PC-3 (cell line): ENCODE measurements at regions not wholly inside any gene's neighbourhood (a gene's known extent, or its start where the extent isn't known, plus 50 kb on each side); places are given as distances from the start of the nearest gene placed in this dataset.

Experiments used
- CTCF ChIP-seq: fragments of 300-600 bp; sonication (generic); conservative IDR thresholded peaks from 2 replicates; pipeline ENCODE4 v1.5.1; 2017; ENCODE audit warnings: antibody characterized with exemption, low read depth, mild to moderate bottlenecking, low read length
- EZH2 ChIP-seq: fragments of 300-600 bp; sonication (generic); IDR thresholded peaks from one replicate; pipeline ENCODE4 v1.6.1; 2017; ENCODE audit warnings: antibody characterized with exemption, mild to moderate bottlenecking, low read length; ENCODE audit not compliant: unreplicated experiment
- EZH2phosphoT487 ChIP-seq: fragments of 300-600 bp; sonication (generic); IDR thresholded peaks from 2 replicates; pipeline ENCODE4 v1.6.1; 2018; ENCODE audit warnings: mild to moderate bottlenecking, antibody characterized with exemption, low read length, borderline replicate concordance

DNA sequence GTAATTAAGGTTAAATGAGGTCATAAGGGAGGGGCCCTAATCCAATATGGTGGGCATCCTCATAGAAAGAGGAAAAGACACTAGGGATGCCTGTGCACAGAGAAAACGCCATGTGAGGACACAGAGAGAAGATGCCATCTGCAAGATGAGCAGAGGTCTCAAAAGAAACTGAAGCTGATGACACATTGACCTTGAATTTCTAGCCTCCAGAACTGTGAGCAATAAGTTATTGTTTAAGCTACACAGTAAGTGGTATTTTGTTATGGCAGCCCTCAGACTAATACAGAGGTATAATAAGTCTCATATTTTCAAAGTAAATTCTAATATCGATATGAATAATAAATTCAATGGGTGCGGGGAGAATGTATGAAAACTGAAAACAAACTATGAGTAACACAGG lies 169.9 kb downstream of the UGT8 start:
- TF ChIP-seq CTCF (no peak), EZH2 (no peak), EZH2phosphoT487 (no peak)
